Heart left ventricle (tissue), 16 donors: ENCODE measurements at regions not wholly inside any gene's neighbourhood (a gene's known extent, or its start where the extent isn't known, plus 50 kb on each side); places are given as distances from the start of the nearest gene placed in this dataset.

Experiments used
- ATAC-seq, 4 donors: fragments of 200-7000 bp; cut with Tn5 transposase; one replicate each; pipeline ENCODE4 v1.9.1; 2020 to 2022; ENCODE audit warnings: moderate library complexity in 4 of 4, mild to moderate bottlenecking in 3 of 4, moderate number of reproducible peaks in 1 of 4
- DNase-seq, 5 donors: peaks; one replicate each; pipeline ENCODE4 v3.0.0-alpha.2; 2020
- H3K27ac ChIP-seq, 12 donors: fragments of 200-600 bp; sonication (generic) in 4 of 12; one replicate each; pipeline versions ENCODE4 v1.5.0 to v1.8.0; 2016 to 2022; ENCODE audit warnings: mild to moderate bottlenecking in 2 of 12
- H3K27me3 ChIP-seq, 9 donors: fragments of 200-600 bp; sonication (generic) in 2 of 9; one replicate each; pipeline versions ENCODE4 v1.5.1 to v1.8.0; 2016 to 2022; ENCODE audit warnings: mild to moderate bottlenecking in 3 of 9
- H3K36me3 ChIP-seq, 9 donors: fragments of 200-600 bp; sonication (generic) in 2 of 9; one replicate each; pipeline versions ENCODE4 v1.5.0 to v1.8.0; 2018 to 2022; ENCODE audit warnings: mild to moderate bottlenecking in 2 of 9
- H3K4me1 ChIP-seq, 12 donors: fragments of 200-600 bp; sonication (generic) in 4 of 12; one replicate each; pipeline versions ENCODE4 v1.5.0 to v1.8.0; 2016 to 2022; ENCODE audit warnings: mild to moderate bottlenecking in 3 of 12
- H3K4me3 ChIP-seq, 12 donors: fragments of 200-600 bp; sonication (generic) in 4 of 12; one replicate each; pipeline versions ENCODE4 v1.5.0 to v1.8.0; 2017 to 2022; ENCODE audit warnings: mild to moderate bottlenecking in 9 of 12, moderate library complexity in 4 of 12
- H3K9me3 ChIP-seq, 12 donors: fragments of 200-600 bp; sonication (generic) in 4 of 12; one replicate each; pipeline versions ENCODE4 v1.5.0 to v1.8.0; 2016 to 2022; ENCODE audit warnings: mild to moderate bottlenecking in 1 of 12
- POLR2A ChIP-seq, 2 donors: fragments of 450-650 bp; IDR thresholded peaks; one replicate each; pipeline ENCODE4 v1.6.1; 2017; ENCODE audit warnings: antibody characterized with exemption in 2 of 2, mild to moderate bottlenecking in 2 of 2, moderate library complexity in 2 of 2
- WGBS, 4 donors: extraction: QIAGEN DNeasy Blood & Tissue Kit in 2 of 4; methylation state at CpG; one replicate each; pipeline versions ENCODE4 v1.1.5 to v1.1.7; 2013 to 2018; 5-methylcytosine and 5-hydroxymethylcytosine counted together
- intact Hi-C, 10 donors: fragments of 100-400 bp; cut with DNase I; formaldehyde crosslinking; loops; one replicate each; pipeline versions ENCODE4 v1.11.1 to v1.14.2; 2022
- TF ChIP-seq, protein P1 (sequence below), 12 donors: fragments of 200-600 bp; sonication (generic) in 4 of 12; IDR thresholded peaks; one replicate each; pipeline versions ENCODE4 v1.5.0 to v1.8.0; 2018 to 2022; ENCODE audit warnings: antibody characterized with exemption in 12 of 12, mild to moderate bottlenecking in 5 of 12
- donor health status: ischemic (EF 13 %, LVEDD 7.1; RV severe dilation, severe dysfunction).
- donor health status: healthy with polysubstance abuse.
- donor health status: DM: no; HTN: yes; CAD: no.
- donor health status: DM: no; HTN: no; CAD: no.
- donor health status: ischemic (EF 25% LVEDD 6.9; RV normal size, moderate dysfunction).
- donor health status: ischemic (EF 25% LVEDD 5.7; RV mildly dilated, moderate dysfunction).
- donor health status: healthy.
- donor health status: DM: yes; HTN: yes; CAD: no.
- donor health status: ischemic (EF 35%, LVEDD 5.7; RV mildly dilated, moderate dysfunction).
- donor health status: nonischemic (EF 11% LVEDD 7.7; RV severe dilation, severe dysfunction).
- donor health status: DM: yes; HTN: yes; CAD: no.
- donor health status: PGD.
- donor health status: ischemic (EF 29% LVEDD 5.4; RV normal size, mild dysfunction).
- donor health status: nonischemic (EF 23%, LVEDD 6.1; RV moderate dilation, normal function).

DNA sequence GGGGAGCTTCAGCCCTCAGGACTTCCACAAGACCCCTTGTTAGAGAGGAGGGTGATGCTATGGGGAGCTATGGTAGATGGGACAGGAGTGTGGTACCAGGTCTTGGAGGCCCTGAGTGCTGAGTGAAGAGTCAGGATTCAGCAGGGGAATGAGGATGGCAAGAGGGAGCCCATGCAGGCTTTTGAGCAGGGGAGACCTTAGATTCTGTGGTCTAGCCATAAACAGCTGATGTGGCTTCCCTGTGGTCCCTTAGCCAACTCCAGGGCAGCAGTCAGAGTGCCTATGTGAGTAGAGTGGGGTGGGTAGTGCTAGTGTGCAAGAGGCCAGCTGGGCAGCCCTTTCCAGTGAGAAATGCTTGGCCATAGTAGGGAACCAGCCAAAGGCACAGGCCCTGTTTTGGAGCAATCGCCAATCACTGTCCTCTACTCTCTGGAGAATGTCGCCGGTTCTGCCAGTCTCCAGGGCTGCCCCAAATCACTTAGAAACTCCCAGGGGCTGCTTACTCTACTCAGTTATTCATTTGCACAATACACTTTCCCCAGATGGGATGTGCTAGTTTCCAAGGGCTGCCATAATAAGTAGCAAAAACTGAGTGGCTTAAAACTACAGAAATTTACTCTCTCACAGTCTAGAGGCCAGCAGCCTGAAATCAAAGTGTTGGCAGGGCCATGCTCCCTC, 310.5 kb downstream of the SMAD2 start:
- no peaks in the 10 kb centered on the region for H3K36me3 ChIP-seq
- no peaks in the 10 kb centered on the region for H3K9me3 ChIP-seq
- intact Hi-C loops, result no loop called here
- no peak for TF ChIP-seq POLR2A (IDR thresholded peaks at IDR 0.05)
- TF ChIP-seq, protein P1, sequence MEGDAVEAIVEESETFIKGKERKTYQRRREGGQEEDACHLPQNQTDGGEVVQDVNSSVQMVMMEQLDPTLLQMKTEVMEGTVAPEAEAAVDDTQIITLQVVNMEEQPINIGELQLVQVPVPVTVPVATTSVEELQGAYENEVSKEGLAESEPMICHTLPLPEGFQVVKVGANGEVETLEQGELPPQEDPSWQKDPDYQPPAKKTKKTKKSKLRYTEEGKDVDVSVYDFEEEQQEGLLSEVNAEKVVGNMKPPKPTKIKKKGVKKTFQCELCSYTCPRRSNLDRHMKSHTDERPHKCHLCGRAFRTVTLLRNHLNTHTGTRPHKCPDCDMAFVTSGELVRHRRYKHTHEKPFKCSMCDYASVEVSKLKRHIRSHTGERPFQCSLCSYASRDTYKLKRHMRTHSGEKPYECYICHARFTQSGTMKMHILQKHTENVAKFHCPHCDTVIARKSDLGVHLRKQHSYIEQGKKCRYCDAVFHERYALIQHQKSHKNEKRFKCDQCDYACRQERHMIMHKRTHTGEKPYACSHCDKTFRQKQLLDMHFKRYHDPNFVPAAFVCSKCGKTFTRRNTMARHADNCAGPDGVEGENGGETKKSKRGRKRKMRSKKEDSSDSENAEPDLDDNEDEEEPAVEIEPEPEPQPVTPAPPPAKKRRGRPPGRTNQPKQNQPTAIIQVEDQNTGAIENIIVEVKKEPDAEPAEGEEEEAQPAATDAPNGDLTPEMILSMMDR (IDR thresholded peaks at IDR 0.05), result no peak
- DNase-seq (no peak), ATAC-seq (no peak)
- H3K27ac ChIP-seq, result no peak overlapping the region
- H3K4me1 ChIP-seq, result no peaks in the 10 kb centered on the region
- 91 to 95% (median 93%) methylated on average over 3 of the region's 3 CpGs for WGBS, 4 donors
- no peak overlapping the region for H3K4me3 ChIP-seq
- peaks cover 0 to 16% (median 0%) of the 10 kb centered on the region in 9 donors for H3K27me3 ChIP-seq

DNA sequence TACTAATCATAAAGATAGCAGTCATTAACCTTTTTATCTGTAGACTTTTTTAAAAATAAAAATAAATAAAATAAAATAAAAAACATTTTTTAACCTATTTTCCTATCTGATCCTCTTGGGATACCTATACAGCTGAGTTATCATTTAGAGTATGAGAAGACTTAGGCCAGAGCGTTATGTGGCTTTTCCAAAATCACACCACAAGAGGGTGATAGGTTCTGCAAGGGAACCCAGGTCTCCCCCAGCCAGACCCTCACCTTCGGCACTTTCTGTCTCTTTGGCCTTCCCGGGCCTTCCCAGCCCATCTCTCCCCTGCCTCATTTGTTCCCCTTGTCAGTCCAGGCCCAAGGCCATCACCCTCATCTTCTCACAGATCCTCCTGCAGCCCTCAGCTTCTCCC, 311.7 kb downstream of the SMAD2 start:
- WGBS, 4 donors, result 85 to 88% (median 87%) methylated on average over 3 of the region's 3 CpGs

DNA sequence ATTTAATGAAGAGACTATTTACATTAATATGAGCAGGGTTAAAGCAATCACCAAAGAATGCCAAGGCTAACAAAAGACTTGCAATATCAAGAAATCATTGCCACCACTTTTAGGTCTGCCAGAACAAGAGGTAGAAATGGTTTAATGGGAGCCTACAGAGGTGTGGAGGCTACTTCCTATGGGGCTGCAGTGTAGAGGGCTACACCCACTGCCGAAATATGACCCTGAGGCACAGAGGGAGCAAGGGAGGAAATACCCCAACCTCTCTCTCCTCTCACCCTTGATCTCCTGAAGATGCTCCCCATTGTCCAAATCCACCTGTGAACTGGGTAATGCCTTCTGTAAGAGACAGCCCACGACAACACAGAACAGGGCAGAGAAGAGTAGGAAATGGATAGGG, 315.4 kb downstream of the SMAD2 start:
- Histone ChIP-seq H3K4me3 (no peak overlapping the region), H3K4me1 (no peaks in the 10 kb centered on the region), H3K9me3 (peaks cover 0 to 13% (median 0%) of the 10 kb centered on the region in 12 donors), H3K27me3 (peaks cover 0 to 11% (median 0%) of the 10 kb centered on the region in 9 donors), H3K36me3 (no peaks in the 10 kb centered on the region), H3K27ac (no peak overlapping the region)
- 66 to 70% (median 68%) methylated on average over 2 of the region's 2 CpGs for WGBS, 4 donors
- DNase-seq (no peak), ATAC-seq (no peak)
- no peak for TF ChIP-seq POLR2A (IDR thresholded peaks at IDR 0.05)
- TF ChIP-seq, protein P1 (IDR thresholded peaks at IDR 0.05), result no peak
- intact Hi-C loops, result no loop called here

More for the DNA sequence above, 311.7 kb downstream of the SMAD2 start:
- TF ChIP-seq POLR2A (IDR thresholded peaks at IDR 0.05), result no peak
- TF ChIP-seq, protein P1 (IDR thresholded peaks at IDR 0.05), result no peak
- H3K36me3 ChIP-seq, result no peaks in the 10 kb centered on the region
- H3K27me3 ChIP-seq, result peaks cover 0 to 16% (median 0%) of the 10 kb centered on the region in 9 donors
- intact Hi-C loops, result no loop called here
- H3K4me3 ChIP-seq, result no peak overlapping the region
- H3K9me3 ChIP-seq, result no peaks in the 10 kb centered on the region
- ATAC-seq, result no peak
- H3K27ac ChIP-seq, result no peak overlapping the region
- H3K4me1 ChIP-seq, result no peaks in the 10 kb centered on the region
- no peak for DNase-seq

DNA sequence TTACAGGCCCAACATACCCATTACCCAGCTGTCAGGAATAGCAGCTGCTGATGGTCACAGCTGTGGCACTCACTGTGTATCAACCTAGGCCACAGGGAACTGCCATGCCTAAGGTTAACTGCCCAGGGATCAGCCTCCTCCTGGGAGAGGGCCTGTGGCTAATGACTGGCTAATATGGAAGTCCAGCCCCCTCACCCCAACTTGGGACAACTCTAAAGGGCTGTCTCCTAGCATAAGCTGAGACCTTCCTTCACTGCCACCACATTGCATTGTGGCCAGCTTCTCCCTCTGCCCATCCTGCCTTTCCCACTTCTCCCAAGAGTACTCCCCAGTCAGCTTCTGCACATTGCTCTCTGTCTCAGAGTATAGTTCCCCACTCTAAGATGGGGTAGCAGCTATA, 316.5 kb downstream of the SMAD2 start:
- H3K4me3 ChIP-seq, result no peak overlapping the region
- ATAC-seq (no peak), DNase-seq (no peak)
- no peaks in the 10 kb centered on the region for H3K36me3 ChIP-seq
- peaks cover 0 to 8% (median 0%) of the 10 kb centered on the region in 9 donors for H3K27me3 ChIP-seq
- H3K9me3 ChIP-seq, result peaks cover 0 to 13% (median 0%) of the 10 kb centered on the region in 12 donors
- TF ChIP-seq, protein P1 (IDR thresholded peaks at IDR 0.05), result no peak
- TF ChIP-seq POLR2A (IDR thresholded peaks at IDR 0.05), result no peak
- no peaks in the 10 kb centered on the region for H3K4me1 ChIP-seq
- intact Hi-C loops, result no loop called here
- H3K27ac ChIP-seq, result no peak overlapping the region
